Lung (tissue), 9 donors: ENCODE measurements at regions not wholly inside any gene's neighbourhood (a gene's known extent, or its start where the extent isn't known, plus 50 kb on each side); places are given as distances from the start of the nearest gene placed in this dataset.
"Not testable (repeated sequence)": the region's sequence is repeated elsewhere in the genome, so short reads cannot be mapped to it uniquely, and the experiment has no call there.

Experiments
- ATAC-seq: fragments of 200-7000 bp; cut with Tn5 transposase; one replicate; pipeline ENCODE4 v1.9.1; 2020; ENCODE audit warnings: moderate number of reproducible peaks; ENCODE audit not compliant: insufficient read depth, low FRiP score
- DNase-seq, 3 donors: peaks; one replicate each; pipeline ENCODE4 v3.0.0-alpha.2; 2013 to 2017
- H3K27ac ChIP-seq, 2 donors: one replicate each; pipeline ENCODE4 v1.5.1; 2013; ENCODE audit warnings: mild to moderate bottlenecking in 2 of 2, moderate library complexity in 2 of 2, control low read depth in 1 of 2, inconsistent platforms in 1 of 2, low read depth in 1 of 2, low read length in 1 of 2
- H3K27me3 ChIP-seq, 3 donors: one replicate each; pipeline ENCODE4 v1.5.1; 2013; ENCODE audit warnings: low read length in 2 of 3; ENCODE audit not compliant: control insufficient read depth in 3 of 3, insufficient read depth in 3 of 3
- H3K36me3 ChIP-seq, 4 donors: one replicate each; pipeline ENCODE4 v1.5.1; 2013; ENCODE audit warnings: low read length in 4 of 4, mild to moderate bottlenecking in 1 of 4, moderate library complexity in 1 of 4; ENCODE audit not compliant: control insufficient read depth in 4 of 4, insufficient read depth in 4 of 4
- H3K4me1 ChIP-seq, 5 donors: one replicate each; pipeline ENCODE4 v1.5.1; 2013; ENCODE audit warnings: low read length in 5 of 5, mild to moderate bottlenecking in 2 of 5, moderate library complexity in 1 of 5; ENCODE audit not compliant: control insufficient read depth in 5 of 5, insufficient read depth in 5 of 5
- H3K4me3 ChIP-seq: one replicate; pipeline ENCODE4 v1.5.1; 2013; ENCODE audit warnings: mild to moderate bottlenecking, control low read depth, moderate library complexity
- H3K9ac ChIP-seq, 2 donors: one replicate each; pipeline ENCODE4 v1.5.1; 2013; ENCODE audit warnings: low read length in 2 of 2, control low read depth in 1 of 2; ENCODE audit not compliant: insufficient read depth in 1 of 2
- H3K9me3 ChIP-seq, 4 donors: one replicate each; pipeline ENCODE4 v1.5.1; 2013; ENCODE audit warnings: low read length in 3 of 4, mild to moderate bottlenecking in 1 of 4, moderate library complexity in 1 of 4; ENCODE audit not compliant: control insufficient read depth in 4 of 4, insufficient read depth in 3 of 4
- WGBS, 2 donors: extraction: QIAGEN DNeasy Blood & Tissue Kit; methylation state at CpG; one replicate each; pipeline ENCODE4 v1.1.7; 2013; 5-methylcytosine and 5-hydroxymethylcytosine counted together
- donor health status: Bipolar disorder and iron deficiency.
- donor health status: healthy.
- donor health status: DM: yes; HTN: yes; CAD: no.

- peaks cover 0 to 19% (median 5%) of the 10 kb centered on the region in 4 donors for H3K36me3 ChIP-seq
- not testable (repeated sequence) for H3K4me1 ChIP-seq, H3K27ac ChIP-seq, H3K9ac ChIP-seq, H3K4me3 ChIP-seq, ATAC-seq, DNase-seq, H3K9me3 ChIP-seq, H3K27me3 ChIP-seq
- WGBS, 2 donors: 90 to 98% methylated on average over 7 of the region's 8 CpGs
Observed at GRCh38 chr17:64800987-64801386, 118.3 kb downstream of the LRRC37A3 start.

GRCh38 chr17:64800361-64800895 lies 118.8 kb downstream of the LRRC37A3 start:
- H3K9ac ChIP-seq, DNase-seq, H3K4me1 ChIP-seq, H3K27ac ChIP-seq, H3K9me3 ChIP-seq, H3K4me3 ChIP-seq, ATAC-seq, H3K27me3 ChIP-seq: not testable (repeated sequence)
- H3K36me3 ChIP-seq: peaks cover 0 to 19% (median 5%) of the 10 kb centered on the region in 4 donors
- WGBS, 2 donors: 94 to 95% methylated on average over 19 to 21 of the region's 21 CpGs

GRCh38 chr17:64799543-64800188 lies 119.6 kb downstream of the LRRC37A3 start:
- ATAC-seq: not testable (repeated sequence)
- 79 to 93% methylated on average over 5 to 8 of the region's 13 CpGs for WGBS, 2 donors

DNA sequence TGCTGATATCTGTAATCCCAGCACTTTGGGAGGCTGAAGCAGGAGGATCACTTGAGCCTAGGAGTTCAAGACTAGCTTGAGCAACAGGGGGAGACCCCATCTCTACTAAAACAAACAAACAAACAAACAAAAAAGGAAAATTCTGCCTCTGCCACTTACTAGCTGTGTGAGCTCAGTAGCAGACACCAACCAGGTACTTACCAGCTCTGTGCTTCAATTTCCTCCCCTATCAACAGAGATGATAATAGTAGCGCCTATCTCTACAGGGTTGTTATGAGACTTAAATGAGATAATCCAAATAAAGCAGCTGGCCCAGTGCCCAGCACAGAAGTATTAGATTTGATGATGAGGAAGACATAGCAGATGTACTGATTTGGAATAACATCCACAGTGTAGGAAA lies 120.3 kb downstream of the LRRC37A3 start:
- H3K27ac ChIP-seq, DNase-seq, H3K4me1 ChIP-seq, H3K9me3 ChIP-seq, ATAC-seq, H3K27me3 ChIP-seq, H3K9ac ChIP-seq, H3K4me3 ChIP-seq: not testable (repeated sequence)
- WGBS, 2 donors: 54 to 67% methylated on average over 1 of the region's 1 CpG
- H3K36me3 ChIP-seq: peaks cover 0 to 22% (median 5%) of the 10 kb centered on the region in 4 donors

More at GRCh38 chr17:64799543-64800188, 119.6 kb downstream of the LRRC37A3 start:
- not testable (repeated sequence) for H3K9me3 ChIP-seq, H3K27ac ChIP-seq, H3K9ac ChIP-seq, DNase-seq, H3K27me3 ChIP-seq, H3K4me3 ChIP-seq, H3K4me1 ChIP-seq
- peaks cover 0 to 19% (median 5%) of the 10 kb centered on the region in 4 donors for H3K36me3 ChIP-seq

DNA sequence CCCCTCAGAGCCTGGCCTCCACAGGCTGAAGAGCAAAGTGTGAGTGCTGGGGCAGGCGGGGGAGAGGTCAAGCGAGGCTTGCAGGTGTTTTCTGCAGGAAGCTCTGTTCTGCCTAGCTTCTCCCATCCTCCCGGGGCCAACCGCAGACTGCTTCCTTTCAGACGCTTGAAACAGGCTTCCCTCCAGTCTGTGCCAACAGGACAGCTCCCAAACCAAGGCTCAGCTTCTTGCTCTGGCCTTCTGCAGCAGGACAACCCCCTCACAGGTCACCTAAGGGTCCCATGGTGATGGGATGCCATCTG lies 120.8 kb downstream of the LRRC37A3 start:
- H3K36me3 ChIP-seq: peaks cover 0 to 24% (median 5%) of the 10 kb centered on the region in 4 donors
- not testable (repeated sequence) for H3K27me3 ChIP-seq, H3K4me1 ChIP-seq, H3K4me3 ChIP-seq, H3K9ac ChIP-seq, H3K27ac ChIP-seq, ATAC-seq, H3K9me3 ChIP-seq, DNase-seq
- WGBS, 2 donors: 19 to 54% methylated on average over 5 of the region's 5 CpGs

DNA sequence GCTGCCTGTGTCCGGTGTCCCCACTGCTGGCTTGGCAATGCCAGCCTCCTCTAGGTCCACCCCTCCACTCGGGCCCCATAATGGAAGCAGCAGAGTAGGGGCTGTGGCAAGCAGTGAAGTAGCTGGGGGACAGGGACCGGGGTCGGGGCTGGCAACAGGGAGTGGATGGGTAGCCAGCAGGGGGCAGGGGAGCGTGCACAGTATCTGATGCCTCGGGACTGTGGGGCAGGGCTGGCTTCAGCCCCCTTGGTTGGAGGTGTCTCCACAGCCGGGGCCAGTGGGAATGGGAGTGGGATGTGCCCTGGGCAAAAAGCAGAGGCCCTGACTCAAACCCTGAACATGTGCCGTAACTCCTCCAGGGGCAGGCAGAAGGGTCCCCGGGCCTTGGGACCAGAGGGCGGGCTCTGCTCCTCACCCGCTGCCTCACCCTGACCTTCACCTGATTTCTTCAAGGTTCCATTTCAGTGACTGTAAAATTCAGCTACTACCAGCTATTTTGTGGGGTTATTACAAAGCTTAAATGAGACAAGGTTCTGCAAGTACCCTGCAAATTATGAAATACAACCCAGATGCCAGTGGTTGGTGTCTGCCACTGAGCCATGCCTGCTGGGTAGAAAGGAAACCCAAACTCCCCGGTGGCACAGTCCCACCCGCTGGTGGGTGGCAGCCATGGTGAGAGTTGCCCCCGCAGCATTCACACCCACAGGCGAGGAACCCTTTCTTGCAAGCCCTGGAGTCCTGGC lies 121.4 kb downstream of the LRRC37A3 start:
- H3K27me3 ChIP-seq, ATAC-seq, H3K27ac ChIP-seq, DNase-seq, H3K9ac ChIP-seq, H3K9me3 ChIP-seq, H3K4me3 ChIP-seq: not testable (repeated sequence)
- Histone ChIP-seq H3K4me1 (peaks cover 0 to 10% (median 0%) of the 10 kb centered on the region in 5 donors), H3K36me3 (peaks cover 0 to 21% (median 3%) of the 10 kb centered on the region in 4 donors)
- WGBS, 2 donors: 81 to 88% methylated on average over 11 to 13 of the region's 15 CpGs

DNA sequence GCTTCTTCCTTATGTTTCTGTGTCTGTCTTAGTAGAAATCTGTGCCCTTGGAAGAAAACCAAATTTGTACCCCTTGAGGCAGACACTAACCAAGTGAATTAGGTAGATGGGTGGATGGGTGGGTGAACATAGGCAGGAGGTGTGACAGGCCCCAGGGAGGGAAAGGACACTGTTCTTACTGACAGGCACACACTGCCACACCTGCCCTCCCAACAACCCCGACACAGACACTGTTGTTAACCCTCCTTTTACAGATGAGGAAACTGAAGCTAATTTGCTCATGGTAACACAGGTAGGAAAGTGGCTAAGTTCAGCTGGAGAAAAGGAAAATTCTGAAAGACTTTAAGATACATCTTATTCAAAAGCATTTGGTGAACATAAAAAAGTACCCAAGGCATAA lies 123.9 kb downstream of the LRRC37A3 start:
- not testable (repeated sequence) for H3K27me3 ChIP-seq, H3K9ac ChIP-seq, ATAC-seq, H3K9me3 ChIP-seq, DNase-seq, H3K27ac ChIP-seq, H3K4me3 ChIP-seq
- Histone ChIP-seq H3K4me1 (peaks cover 0 to 14% (median 0%) of the 10 kb centered on the region in 5 donors), H3K36me3 (peaks cover 0 to 17% (median 2%) of the 10 kb centered on the region in 4 donors)
- 57 to 75% methylated on average over 1 of the region's 1 CpG for WGBS, 2 donors
